ENCODE measurements at regions not wholly inside any gene's neighbourhood (a gene's known extent, or its start where the extent isn't known, plus 50 kb on each side); places are given as distances from the start of the nearest gene placed in this dataset.
"Not testable (repeated sequence)": the region's sequence is repeated elsewhere in the genome, so short reads cannot be mapped to it uniquely, and the experiment has no call there.

- DNase-seq (ENCODE audit: low spot score): no peak
Observed at GRCh38 chr7:28329661-28330363, 82.5 kb upstream of the CREB5 start.

GRCh38 chr7:28330384-28331070 lies 81.8 kb upstream of the CREB5 start:
- peak; percentile 22 for DNase-seq (ENCODE audit: low spot score)

- no peak for DNase-seq (ENCODE audit: low spot score)
Observed at GRCh38 chr7:28332046-28332445, 80.3 kb upstream of the CREB5 start.

GRCh38 chr7:28333548-28333947 lies 78.8 kb upstream of the CREB5 start:
- not testable (repeated sequence) for DNase-seq (ENCODE audit: low spot score)

GRCh38 chr7:28336806-28337205 lies 75.5 kb upstream of the CREB5 start:
- DNase-seq (ENCODE audit: low spot score): no peak

GRCh38 chr7:28338041-28338440 lies 74.3 kb upstream of the CREB5 start:
- DNase-seq (ENCODE audit: low spot score): no peak

- DNase-seq (ENCODE audit: low spot score): no peak
Observed at GRCh38 chr7:28343462-28343861, 68.9 kb upstream of the CREB5 start.

- DNase-seq (ENCODE audit: low spot score): no peak
Observed at GRCh38 chr7:28346256-28346655, 66.1 kb upstream of the CREB5 start.

GRCh38 chr7:28346676-28347363 lies 65.5 kb upstream of the CREB5 start:
- DNase-seq (ENCODE audit: low spot score): peak; percentile 40

- DNase-seq (ENCODE audit: low spot score): peak; percentile 65
Observed at GRCh38 chr7:28347475-28348318, 64.6 kb upstream of the CREB5 start.

GRCh38 chr7:28348636-28349035 lies 63.7 kb upstream of the CREB5 start:
- DNase-seq (ENCODE audit: low spot score): no peak

GRCh38 chr7:28349637-28350036 lies 62.7 kb upstream of the CREB5 start:
- no peak for DNase-seq (ENCODE audit: low spot score)

- no peak for DNase-seq (ENCODE audit: low spot score)
Observed at GRCh38 chr7:28350662-28351061, 61.7 kb upstream of the CREB5 start.

GRCh38 chr7:28351450-28351849 lies 60.9 kb upstream of the CREB5 start:
- no peak for DNase-seq (ENCODE audit: low spot score)

GRCh38 chr7:28354601-28355402 lies 57.5 kb upstream of the CREB5 start:
- peak; percentile 63 for DNase-seq (ENCODE audit: low spot score)

- DNase-seq (ENCODE audit: low spot score): no peak
Observed at GRCh38 chr7:28355635-28356319, 56.5 kb upstream of the CREB5 start.

- no peak for DNase-seq (ENCODE audit: low spot score)
Observed at GRCh38 chr7:28356619-28357018, 55.7 kb upstream of the CREB5 start.

GRCh38 chr7:28358423-28358868 lies 53.9 kb upstream of the CREB5 start:
- DNase-seq (ENCODE audit: low spot score): peak; percentile 86

- DNase-seq (ENCODE audit: low spot score): no peak
Observed at GRCh38 chr7:28360739-28361138, 51.6 kb upstream of the CREB5 start.

- DNase-seq (ENCODE audit: low spot score): no peak
Observed at GRCh38 chr7:28361551-28361950, 50.8 kb upstream of the CREB5 start.

GRCh38 chr7:28362182-28362581 lies 50.1 kb upstream of the CREB5 start:
- DNase-seq (ENCODE audit: low spot score): no peak
